ENCODE measurements at regions not wholly inside any gene's neighbourhood (a gene's known extent, or its start where the extent isn't known, plus 50 kb on each side); places are given as distances from the start of the nearest gene placed in this dataset.

GRCh38 chr1:229887043-229887822 lies 179.8 kb upstream of the GALNT2 start:
- TF ChIP-seq CTCF (conservative IDR thresholded peaks at IDR 0.05; ENCODE audit: low read depth, low read length) (no peak), EZH2 (IDR thresholded peaks at IDR 0.05; ENCODE audit: low read length, unreplicated experiment) (no peak), EZH2phosphoT487 (IDR thresholded peaks at IDR 0.05; ENCODE audit: borderline replicate concordance, low read length) (no peak)
